ENCODE measurements at regions not wholly inside any gene's neighbourhood (a gene's known extent, or its start where the extent isn't known, plus 50 kb on each side); places are given as distances from the start of the nearest gene placed in this dataset.

DNA sequence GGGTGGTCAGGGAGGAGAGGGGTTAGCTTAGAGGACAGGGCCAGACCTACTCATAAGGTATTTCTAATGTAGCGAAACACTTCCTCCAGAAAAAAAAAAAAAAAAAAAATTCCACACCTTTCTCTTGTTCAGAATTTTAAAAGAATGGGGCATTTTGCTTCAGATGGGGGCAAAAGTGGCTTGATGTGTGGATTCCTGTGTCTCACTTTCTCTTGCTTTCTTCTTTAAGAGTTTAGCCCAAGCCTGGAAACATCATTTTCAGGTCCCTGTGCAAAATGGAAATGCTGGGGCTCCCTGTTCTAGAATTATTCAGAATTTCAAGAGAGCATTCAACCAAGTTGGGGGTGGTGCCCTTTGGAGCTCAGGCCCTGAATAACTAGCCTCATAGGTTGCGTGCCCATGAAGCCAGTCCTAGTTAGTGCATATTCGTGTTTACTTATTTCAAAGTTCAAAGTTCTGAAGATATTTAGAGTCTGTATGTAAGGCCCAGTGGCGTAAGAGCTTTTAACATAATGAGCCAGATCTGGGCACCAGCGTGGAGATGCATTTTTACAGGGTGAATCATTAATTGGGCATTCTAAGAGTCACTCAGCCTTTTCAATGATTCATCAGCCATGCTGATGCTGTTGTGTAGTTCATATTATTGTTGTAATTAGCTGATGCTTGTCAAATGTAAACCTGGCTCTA is 104.5 kb downstream of the RPLP1 start:
- TF ChIP-seq, protein P1, sequence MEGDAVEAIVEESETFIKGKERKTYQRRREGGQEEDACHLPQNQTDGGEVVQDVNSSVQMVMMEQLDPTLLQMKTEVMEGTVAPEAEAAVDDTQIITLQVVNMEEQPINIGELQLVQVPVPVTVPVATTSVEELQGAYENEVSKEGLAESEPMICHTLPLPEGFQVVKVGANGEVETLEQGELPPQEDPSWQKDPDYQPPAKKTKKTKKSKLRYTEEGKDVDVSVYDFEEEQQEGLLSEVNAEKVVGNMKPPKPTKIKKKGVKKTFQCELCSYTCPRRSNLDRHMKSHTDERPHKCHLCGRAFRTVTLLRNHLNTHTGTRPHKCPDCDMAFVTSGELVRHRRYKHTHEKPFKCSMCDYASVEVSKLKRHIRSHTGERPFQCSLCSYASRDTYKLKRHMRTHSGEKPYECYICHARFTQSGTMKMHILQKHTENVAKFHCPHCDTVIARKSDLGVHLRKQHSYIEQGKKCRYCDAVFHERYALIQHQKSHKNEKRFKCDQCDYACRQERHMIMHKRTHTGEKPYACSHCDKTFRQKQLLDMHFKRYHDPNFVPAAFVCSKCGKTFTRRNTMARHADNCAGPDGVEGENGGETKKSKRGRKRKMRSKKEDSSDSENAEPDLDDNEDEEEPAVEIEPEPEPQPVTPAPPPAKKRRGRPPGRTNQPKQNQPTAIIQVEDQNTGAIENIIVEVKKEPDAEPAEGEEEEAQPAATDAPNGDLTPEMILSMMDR (conservative IDR thresholded peaks at IDR 0.05; ENCODE audit: low read depth, low read length) = no peak
- peak; percentile 94 for TF ChIP-seq FOS (IDR thresholded peaks at IDR 0.05; ENCODE audit: low read depth, low read length)
- TF ChIP-seq, protein P2, sequence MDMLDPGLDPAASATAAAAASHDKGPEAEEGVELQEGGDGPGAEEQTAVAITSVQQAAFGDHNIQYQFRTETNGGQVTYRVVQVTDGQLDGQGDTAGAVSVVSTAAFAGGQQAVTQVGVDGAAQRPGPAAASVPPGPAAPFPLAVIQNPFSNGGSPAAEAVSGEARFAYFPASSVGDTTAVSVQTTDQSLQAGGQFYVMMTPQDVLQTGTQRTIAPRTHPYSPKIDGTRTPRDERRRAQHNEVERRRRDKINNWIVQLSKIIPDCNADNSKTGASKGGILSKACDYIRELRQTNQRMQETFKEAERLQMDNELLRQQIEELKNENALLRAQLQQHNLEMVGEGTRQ (IDR thresholded peaks at IDR 0.05; ENCODE audit: low read depth, low read length) = no peak
- TF ChIP-seq POLR2A (IDR thresholded peaks at IDR 0.05; ENCODE audit: low read depth, low read length) = no peak
